ENCODE measurements at regions not wholly inside any gene's neighbourhood (a gene's known extent, or its start where the extent isn't known, plus 50 kb on each side); places are given as distances from the start of the nearest gene placed in this dataset.
"Not testable (repeated sequence)": the region's sequence is repeated elsewhere in the genome, so short reads cannot be mapped to it uniquely, and the experiment has no call there.

DNA sequence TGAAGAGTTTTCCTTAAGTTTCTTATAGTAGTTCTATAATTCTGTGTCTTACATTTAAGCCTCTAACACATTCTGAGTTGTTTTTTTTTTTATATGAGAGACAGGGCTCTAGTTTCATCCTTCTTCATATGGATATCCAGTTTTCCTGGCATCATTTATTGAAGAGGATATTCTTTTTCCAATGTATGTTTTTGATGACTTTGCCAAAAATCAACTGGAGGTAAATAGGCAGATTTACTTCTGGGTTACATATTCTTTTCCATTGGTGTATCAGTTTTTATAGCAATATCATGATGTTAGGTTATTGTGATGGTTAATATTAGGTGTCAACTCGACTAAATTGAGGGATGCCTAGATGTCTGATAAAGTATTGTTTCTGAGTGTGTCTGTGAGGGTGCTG lies 650.7 kb upstream of the GRID2 start:
- no peak overlapping the region for H3K9ac ChIP-seq (ENCODE audit: low read depth, low read length)
- H3K36me3 ChIP-seq (ENCODE audit: insufficient read depth, low read length): no peaks in the 10 kb centered on the region
- H3K4me1 ChIP-seq (ENCODE audit: insufficient read depth, low read length): no peaks in the 10 kb centered on the region
- H3K9me3 ChIP-seq (ENCODE audit: control insufficient read depth, insufficient read depth, low read length): no peaks in the 10 kb centered on the region

DNA sequence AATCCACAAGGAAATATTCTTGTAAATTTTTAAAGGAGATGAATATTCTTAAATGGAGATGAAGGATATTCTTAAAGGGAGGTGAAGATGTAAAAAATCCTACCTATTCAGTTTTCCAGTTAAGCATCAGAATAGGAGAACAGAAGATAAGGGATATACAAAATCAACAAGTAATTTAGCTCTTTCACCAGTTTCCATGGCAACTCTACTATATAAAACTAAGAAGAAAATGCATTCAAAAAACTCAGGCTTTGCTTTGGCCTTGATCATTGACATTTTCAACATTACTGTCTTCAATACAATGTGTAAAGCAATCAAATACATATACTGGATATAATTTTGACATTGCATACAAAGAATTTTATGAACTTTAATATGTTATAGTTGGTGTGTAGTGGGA lies 622.7 kb upstream of the GRID2 start:
- H3K9me3 ChIP-seq (ENCODE audit: control insufficient read depth, insufficient read depth, low read length): peaks cover 3% of the 10 kb centered on the region; the same call in 1 of the 2 replicates
- H3K36me3 ChIP-seq (ENCODE audit: insufficient read depth, low read length): no peaks in the 10 kb centered on the region
- H3K9ac ChIP-seq (ENCODE audit: low read depth, low read length): no peak overlapping the region
- no peaks in the 10 kb centered on the region for H3K4me1 ChIP-seq (ENCODE audit: insufficient read depth, low read length)

DNA sequence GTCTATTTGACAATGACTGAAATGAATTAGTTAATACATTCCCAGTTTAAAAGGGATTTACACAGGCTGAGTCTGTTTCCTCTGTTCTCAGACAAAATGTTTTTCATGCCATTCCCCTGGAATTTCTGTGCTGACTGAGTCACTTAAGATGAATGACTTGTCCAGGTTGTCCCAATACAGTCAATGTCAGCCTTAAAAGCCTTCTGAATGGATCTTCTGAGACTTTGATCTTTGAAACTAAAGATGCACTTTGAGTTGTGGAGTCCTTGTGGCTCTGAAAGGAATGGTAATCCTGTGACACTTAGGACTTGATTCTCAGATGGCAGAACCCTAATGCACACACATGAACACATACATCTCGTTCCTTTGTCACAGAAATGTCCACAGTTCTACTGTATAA lies 622.2 kb upstream of the GRID2 start:
- Histone ChIP-seq H3K36me3 (ENCODE audit: insufficient read depth, low read length) (no peaks in the 10 kb centered on the region), H3K9me3 (ENCODE audit: control insufficient read depth, insufficient read depth, low read length) (0 out of 2 replicates have a peak, but pooled peaks cover 3% of the 10 kb centered on the region), H3K9ac (ENCODE audit: low read depth, low read length) (no peak overlapping the region), H3K4me1 (ENCODE audit: insufficient read depth, low read length) (no peaks in the 10 kb centered on the region)

DNA sequence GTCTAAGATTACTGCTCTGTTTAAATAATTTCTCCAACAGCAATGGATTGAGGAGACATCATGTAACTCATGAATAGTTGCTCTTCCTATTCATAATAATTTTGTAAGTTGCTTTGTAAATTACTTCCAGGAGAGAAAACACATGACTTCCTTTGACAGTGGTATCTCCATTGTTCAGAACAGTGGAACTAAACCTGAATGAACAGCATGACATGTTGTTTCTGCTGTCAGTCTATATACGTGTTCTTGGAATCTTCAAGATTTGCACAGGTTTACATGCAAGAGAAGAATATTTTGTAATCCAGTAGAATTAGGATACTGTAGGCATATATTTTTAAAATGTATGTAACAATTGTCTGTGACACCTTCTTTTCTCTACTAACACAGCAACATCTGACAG lies 618.8 kb upstream of the GRID2 start:
- Histone ChIP-seq H3K9me3 (ENCODE audit: control insufficient read depth, insufficient read depth, low read length) (no peaks in the 10 kb centered on the region; the same call in 1 of the 2 replicates), H3K4me1 (ENCODE audit: insufficient read depth, low read length) (no peaks in the 10 kb centered on the region), H3K36me3 (ENCODE audit: insufficient read depth, low read length) (no peaks in the 10 kb centered on the region), H3K9ac (ENCODE audit: low read depth, low read length) (no peak overlapping the region)

DNA sequence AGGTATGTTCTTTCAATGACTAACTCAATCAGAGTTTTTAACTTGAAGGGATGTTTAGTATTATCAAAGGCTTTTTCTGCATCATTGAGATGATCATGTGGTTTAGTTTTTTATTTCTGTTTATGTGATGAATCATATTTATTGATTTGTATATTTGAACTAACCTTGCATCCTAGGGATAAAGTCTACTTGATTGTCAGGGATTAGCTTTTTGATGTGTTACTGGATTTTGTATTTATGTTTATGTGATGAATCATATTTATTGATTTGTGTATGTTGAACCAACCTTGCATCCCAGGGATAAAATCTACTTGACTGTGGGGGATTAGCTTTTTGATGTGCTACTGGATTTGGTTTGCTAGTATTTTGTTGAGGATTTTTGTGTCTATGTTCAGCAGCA lies 615.4 kb upstream of the GRID2 start:
- Histone ChIP-seq H3K9ac (ENCODE audit: low read depth, low read length) (no peak overlapping the region), H3K36me3 (ENCODE audit: insufficient read depth, low read length) (no peaks in the 10 kb centered on the region), H3K4me1 (ENCODE audit: insufficient read depth, low read length) (0 out of 2 replicates have a peak, but pooled peaks cover 3% of the 10 kb centered on the region), H3K9me3 (ENCODE audit: control insufficient read depth, insufficient read depth, low read length) (no peaks in the 10 kb centered on the region; the same call in 1 of the 2 replicates)

DNA sequence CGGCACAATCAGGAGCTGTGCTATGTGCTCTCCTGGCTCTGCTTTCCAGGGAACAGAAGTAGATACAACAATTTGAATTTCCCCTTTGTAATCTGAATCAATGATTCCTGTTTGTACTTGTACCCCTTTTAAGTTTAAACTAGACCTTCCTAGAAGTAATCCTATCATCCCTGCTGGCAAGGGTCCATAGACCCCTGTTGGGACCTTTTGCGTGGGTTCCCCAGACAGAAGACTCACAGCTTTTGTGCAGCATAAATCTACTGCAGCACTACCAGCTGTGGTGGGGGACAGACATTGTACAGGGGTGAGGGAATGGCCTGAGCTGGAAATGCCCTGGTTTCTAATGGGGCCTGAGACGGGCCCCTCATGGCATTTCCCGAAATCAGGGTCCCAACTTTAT lies 604.1 kb upstream of the GRID2 start:
- H3K36me3 ChIP-seq (ENCODE audit: insufficient read depth, low read length); H3K4me1 ChIP-seq (ENCODE audit: insufficient read depth, low read length); H3K9me3 ChIP-seq (ENCODE audit: control insufficient read depth, insufficient read depth, low read length); H3K9ac ChIP-seq (ENCODE audit: low read depth, low read length): not testable (repeated sequence)

DNA sequence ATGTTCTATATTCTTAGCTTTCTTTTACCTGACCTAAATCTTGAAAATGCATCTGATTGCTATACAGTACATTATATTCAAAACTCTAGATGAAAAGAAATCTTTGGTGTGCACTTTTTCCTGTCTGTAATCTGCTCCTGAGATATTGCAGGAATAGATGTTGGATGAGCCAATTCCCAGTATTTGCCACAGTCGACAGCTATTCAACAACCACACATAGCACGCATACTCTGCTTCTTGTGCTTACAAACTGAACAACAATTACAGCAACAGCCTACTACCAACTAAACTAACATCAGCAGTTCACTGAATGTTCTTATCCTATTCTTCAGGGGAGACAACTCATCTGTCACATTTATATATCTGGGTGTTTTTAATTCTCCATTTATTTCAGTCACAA lies 573.9 kb upstream of the GRID2 start:
- Histone ChIP-seq H3K9ac (ENCODE audit: low read depth, low read length) (no peak overlapping the region), H3K36me3 (ENCODE audit: insufficient read depth, low read length) (no peaks in the 10 kb centered on the region), H3K9me3 (ENCODE audit: control insufficient read depth, insufficient read depth, low read length) (no peaks in the 10 kb centered on the region), H3K4me1 (ENCODE audit: insufficient read depth, low read length) (no peaks in the 10 kb centered on the region)

DNA sequence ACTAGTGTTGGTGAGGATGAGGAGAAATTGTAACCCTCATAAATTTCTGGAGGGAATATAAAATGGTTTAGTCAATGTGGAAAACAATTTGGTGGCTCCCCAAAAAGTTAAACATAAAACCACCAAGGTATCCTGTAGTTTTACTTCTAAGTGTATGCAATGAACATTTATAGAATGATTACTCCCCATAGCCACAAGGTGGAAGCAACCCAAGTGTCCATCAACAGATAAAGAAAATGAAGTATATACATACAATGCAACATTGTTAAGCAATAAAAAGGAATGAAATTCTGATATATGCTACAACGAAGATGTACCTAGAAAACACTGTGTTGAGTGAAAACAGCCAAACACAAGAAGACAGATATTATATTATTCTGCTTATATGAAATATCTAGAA lies 569.1 kb upstream of the GRID2 start:
- Histone ChIP-seq H3K9me3 (ENCODE audit: control insufficient read depth, insufficient read depth, low read length) (no peaks in the 10 kb centered on the region), H3K9ac (ENCODE audit: low read depth, low read length) (no peak overlapping the region), H3K4me1 (ENCODE audit: insufficient read depth, low read length) (no peaks in the 10 kb centered on the region)

DNA sequence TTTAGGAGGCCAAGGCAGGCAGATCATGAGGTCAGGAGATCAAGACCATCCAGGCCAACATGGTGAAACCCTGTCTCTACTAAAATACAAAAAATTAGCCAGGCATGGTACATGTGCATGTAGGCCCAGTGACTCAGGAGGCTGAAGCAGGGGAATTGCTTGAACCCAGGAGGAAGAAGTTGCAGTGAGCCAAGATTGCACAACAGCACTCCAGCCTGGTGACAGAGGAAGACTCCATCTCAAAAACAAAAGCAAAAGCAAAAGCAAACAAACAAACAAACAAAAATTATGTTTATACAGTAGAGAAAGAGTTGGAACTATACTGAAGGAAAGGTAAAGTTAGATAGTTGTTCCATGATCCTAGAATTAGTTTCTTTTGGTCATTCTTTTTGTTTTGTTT lies 564.9 kb upstream of the GRID2 start:
- H3K36me3 ChIP-seq (ENCODE audit: insufficient read depth, low read length); H3K9ac ChIP-seq (ENCODE audit: low read depth, low read length): not testable (repeated sequence)

More for the DNA sequence above, 569.1 kb upstream of the GRID2 start:
- H3K36me3 ChIP-seq (ENCODE audit: insufficient read depth, low read length): no peaks in the 10 kb centered on the region

DNA sequence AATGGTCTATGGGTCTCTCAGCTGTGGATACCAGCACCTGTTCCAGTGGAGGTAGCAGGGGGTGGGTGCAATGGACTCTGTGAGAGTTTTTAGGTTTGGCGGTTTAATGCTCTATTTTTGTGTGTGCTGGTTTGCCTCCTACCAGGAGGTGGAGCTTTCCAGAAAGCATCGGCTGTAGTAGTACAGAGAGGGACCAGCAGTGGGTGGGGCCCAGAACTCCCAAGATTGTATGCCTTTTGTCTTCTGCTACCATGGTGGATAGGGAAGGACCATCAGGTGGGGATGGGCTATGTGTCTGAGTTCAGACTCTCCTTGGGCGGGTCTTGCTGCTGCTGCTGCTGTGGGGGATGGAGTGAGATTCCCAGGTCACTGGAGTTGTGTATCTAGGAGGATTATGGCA lies 557.2 kb upstream of the GRID2 start:
- H3K9me3 ChIP-seq (ENCODE audit: control insufficient read depth, insufficient read depth, low read length): no peaks in the 10 kb centered on the region
- no peak overlapping the region for H3K9ac ChIP-seq (ENCODE audit: low read depth, low read length)
- no peaks in the 10 kb centered on the region for H3K36me3 ChIP-seq (ENCODE audit: insufficient read depth, low read length)
- no peaks in the 10 kb centered on the region for H3K4me1 ChIP-seq (ENCODE audit: insufficient read depth, low read length)

More for the DNA sequence above, 564.9 kb upstream of the GRID2 start:
- not testable (repeated sequence) for H3K9me3 ChIP-seq (ENCODE audit: control insufficient read depth, insufficient read depth, low read length); H3K4me1 ChIP-seq (ENCODE audit: insufficient read depth, low read length)

DNA sequence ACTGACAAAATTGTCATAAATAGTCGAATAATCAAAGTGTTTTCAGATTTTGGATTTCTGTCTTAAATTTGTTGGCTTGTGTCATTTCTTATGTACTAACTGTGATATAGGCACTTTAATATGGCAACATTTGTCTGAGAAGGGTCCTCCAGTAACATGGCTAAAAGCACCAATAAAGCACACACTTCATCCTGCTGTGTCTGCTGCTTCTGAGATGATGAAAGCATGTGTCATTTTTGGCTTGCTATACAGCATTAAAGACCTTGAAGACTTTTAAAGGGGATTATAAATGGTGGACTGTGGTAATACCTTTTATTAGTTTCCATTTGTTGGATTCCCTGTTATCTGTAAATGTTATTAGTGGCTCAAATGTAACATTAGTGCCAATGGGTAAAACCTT lies 551.8 kb upstream of the GRID2 start:
- Histone ChIP-seq H3K9ac (ENCODE audit: low read depth, low read length) (no peak overlapping the region), H3K36me3 (ENCODE audit: insufficient read depth, low read length) (no peaks in the 10 kb centered on the region), H3K9me3 (ENCODE audit: control insufficient read depth, insufficient read depth, low read length) (no peaks in the 10 kb centered on the region), H3K4me1 (ENCODE audit: insufficient read depth, low read length) (no peaks in the 10 kb centered on the region)

DNA sequence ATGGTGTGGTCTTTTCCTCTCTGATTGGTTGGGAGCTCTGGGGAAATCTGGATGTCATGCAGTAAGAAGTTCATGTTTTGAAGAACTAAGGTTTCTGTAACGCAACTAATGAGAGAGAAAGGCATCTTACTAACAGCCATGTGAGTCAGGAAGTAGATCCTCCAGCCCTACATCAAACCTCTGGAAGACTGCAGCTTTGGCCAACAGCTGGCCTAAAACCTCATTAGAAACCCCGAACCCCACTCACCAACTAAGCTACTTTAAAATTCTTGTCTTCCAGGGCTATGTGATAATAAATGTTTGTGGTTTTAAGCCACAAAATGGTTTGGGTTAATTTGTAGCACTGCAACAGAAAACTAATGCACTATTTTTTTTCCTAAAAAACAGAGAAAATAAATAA lies 549.0 kb upstream of the GRID2 start:
- no peaks in the 10 kb centered on the region for H3K36me3 ChIP-seq (ENCODE audit: insufficient read depth, low read length)
- no peaks in the 10 kb centered on the region for H3K4me1 ChIP-seq (ENCODE audit: insufficient read depth, low read length)
- H3K9ac ChIP-seq (ENCODE audit: low read depth, low read length): no peak overlapping the region
- H3K9me3 ChIP-seq (ENCODE audit: control insufficient read depth, insufficient read depth, low read length): no peaks in the 10 kb centered on the region

DNA sequence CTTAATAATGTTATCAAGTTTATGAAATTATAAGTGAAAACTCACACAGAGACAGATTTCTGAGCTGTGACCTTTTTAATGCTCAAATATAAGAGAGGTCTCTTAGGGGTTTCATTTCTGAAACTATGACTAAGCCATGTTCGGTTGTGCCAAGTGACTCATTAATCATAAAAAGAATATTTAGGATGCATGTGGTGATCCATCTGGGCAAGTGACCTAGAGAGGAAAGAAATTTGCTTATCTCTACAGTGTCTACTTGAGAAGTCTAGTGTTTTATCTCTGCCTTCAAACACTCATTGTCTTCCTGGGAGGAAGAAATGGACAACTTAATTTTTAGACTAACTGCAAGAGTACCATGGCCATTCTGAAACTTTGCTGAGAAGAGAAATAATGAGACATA lies 545.3 kb upstream of the GRID2 start:
- Histone ChIP-seq H3K9me3 (ENCODE audit: control insufficient read depth, insufficient read depth, low read length) (no peaks in the 10 kb centered on the region), H3K9ac (ENCODE audit: low read depth, low read length) (no peak overlapping the region), H3K4me1 (ENCODE audit: insufficient read depth, low read length) (no peaks in the 10 kb centered on the region), H3K36me3 (ENCODE audit: insufficient read depth, low read length) (no peaks in the 10 kb centered on the region)

DNA sequence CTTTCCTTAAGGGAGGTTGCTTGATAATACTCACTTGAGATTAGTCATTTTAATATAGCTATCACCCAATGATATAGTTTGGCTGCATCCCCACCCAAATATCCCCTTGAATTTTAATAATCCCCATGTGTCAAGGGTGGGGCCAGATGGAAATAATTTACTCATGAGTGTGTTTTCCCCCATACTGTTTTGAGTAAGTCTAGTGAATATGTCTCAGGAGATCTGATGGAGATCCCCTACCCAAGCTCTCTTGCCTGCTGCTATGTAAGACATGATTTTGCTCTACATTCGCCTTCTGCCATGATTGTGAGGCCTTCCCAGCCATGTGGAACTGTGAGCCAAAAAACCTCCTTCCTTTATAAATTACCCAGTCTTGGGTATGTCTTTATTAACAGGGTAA lies 539.7 kb upstream of the GRID2 start:
- Histone ChIP-seq H3K4me1 (ENCODE audit: insufficient read depth, low read length) (peaks cover 6% of the 10 kb centered on the region; the same call in 1 of the 2 replicates), H3K9me3 (ENCODE audit: control insufficient read depth, insufficient read depth, low read length) (no peaks in the 10 kb centered on the region), H3K9ac (ENCODE audit: low read depth, low read length) (no peak overlapping the region), H3K36me3 (ENCODE audit: insufficient read depth, low read length) (no peaks in the 10 kb centered on the region)

DNA sequence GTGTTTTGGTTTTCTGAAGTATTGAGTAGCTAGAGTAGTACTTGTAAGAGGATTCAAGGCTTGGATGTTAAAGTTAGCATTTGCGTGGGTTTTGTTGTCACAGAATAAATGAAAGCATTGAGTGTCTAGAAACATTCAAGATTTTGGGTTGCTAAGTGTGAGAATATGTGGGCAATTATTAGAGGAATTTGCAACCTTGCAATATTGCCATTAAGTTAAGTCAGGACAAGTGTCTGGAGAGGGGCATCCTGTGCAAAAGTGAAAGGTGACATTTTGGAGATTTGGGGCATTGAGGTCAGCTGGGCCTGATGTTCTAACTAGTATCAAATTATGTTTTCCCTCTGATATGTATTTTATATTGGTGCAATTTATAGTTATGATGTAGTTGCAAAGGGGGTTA lies 533.9 kb upstream of the GRID2 start:
- Histone ChIP-seq H3K36me3 (ENCODE audit: insufficient read depth, low read length) (no peaks in the 10 kb centered on the region), H3K9ac (ENCODE audit: low read depth, low read length) (no peak overlapping the region), H3K9me3 (ENCODE audit: control insufficient read depth, insufficient read depth, low read length) (peaks cover 13% of the 10 kb centered on the region), H3K4me1 (ENCODE audit: insufficient read depth, low read length) (peaks cover 6% of the 10 kb centered on the region; the same call in 1 of the 2 replicates)

DNA sequence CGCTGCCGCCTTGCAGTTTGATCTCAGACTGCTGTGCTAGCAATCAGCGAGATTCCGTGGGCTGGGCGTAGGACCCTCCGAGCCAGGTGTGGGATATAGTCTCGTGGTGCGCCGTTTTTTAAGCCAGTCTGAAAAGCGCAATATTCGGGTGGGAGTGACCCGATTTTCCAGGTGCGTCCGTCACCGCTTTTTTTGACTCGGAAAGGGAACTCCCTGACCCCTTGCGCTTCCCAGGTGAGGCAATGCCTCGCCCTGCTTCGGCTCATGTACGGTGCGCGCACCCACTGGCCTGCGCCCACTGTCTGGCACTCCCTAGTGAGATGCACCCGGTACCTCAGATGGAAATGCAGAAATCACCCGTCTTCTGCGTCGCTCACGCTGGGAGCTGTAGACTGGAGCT lies 512.1 kb upstream of the GRID2 start:
- H3K36me3 ChIP-seq (ENCODE audit: insufficient read depth, low read length); H3K9me3 ChIP-seq (ENCODE audit: control insufficient read depth, insufficient read depth, low read length); H3K4me1 ChIP-seq (ENCODE audit: insufficient read depth, low read length): not testable (repeated sequence)
- peak overlapping the region; percentile 70 for H3K9ac ChIP-seq (ENCODE audit: low read depth, low read length)
